ENCODE measurements at regions not wholly inside any gene's neighbourhood (a gene's known extent, or its start where the extent isn't known, plus 50 kb on each side); places are given as distances from the start of the nearest gene placed in this dataset.

- TF ChIP-seq CTCF (IDR thresholded peaks at IDR 0.05; ENCODE audit: insufficient read depth, low read length): no peak
- DNase-seq (ENCODE audit: low read depth): no peak
- H3K4me3 ChIP-seq (ENCODE audit: low read depth, low read length): no peak overlapping the region
Observed at GRCh38 chr7:81420526-81421226, 349.2 kb downstream of the HGF start.

GRCh38 chr7:81419731-81420130 lies 350.1 kb downstream of the HGF start:
- no peak overlapping the region for H3K4me3 ChIP-seq (ENCODE audit: low read depth, low read length)

GRCh38 chr7:81416659-81417058 lies 353.2 kb downstream of the HGF start:
- H3K4me3 ChIP-seq (ENCODE audit: low read depth, low read length): no peak overlapping the region
- DNase-seq (ENCODE audit: low read depth): no peak
- TF ChIP-seq CTCF (IDR thresholded peaks at IDR 0.05; ENCODE audit: insufficient read depth, low read length): no peak

More at GRCh38 chr7:81419731-81420130, 350.1 kb downstream of the HGF start:
- TF ChIP-seq CTCF (IDR thresholded peaks at IDR 0.05; ENCODE audit: insufficient read depth, low read length): no peak
- no peak for DNase-seq (ENCODE audit: low read depth)

- DNase-seq (ENCODE audit: low read depth): peak; percentile 27
- TF ChIP-seq CTCF (IDR thresholded peaks at IDR 0.05; ENCODE audit: insufficient read depth, low read length): no peak
Observed at GRCh38 chr7:81415181-81415580, 354.7 kb downstream of the HGF start.

GRCh38 chr7:81414411-81414810 lies 355.4 kb downstream of the HGF start:
- no peak for TF ChIP-seq CTCF (IDR thresholded peaks at IDR 0.05; ENCODE audit: insufficient read depth, low read length)
- DNase-seq (ENCODE audit: low read depth): no peak
- no peak overlapping the region for H3K4me3 ChIP-seq (ENCODE audit: low read depth, low read length)

More at GRCh38 chr7:81415181-81415580, 354.7 kb downstream of the HGF start:
- no peak overlapping the region for H3K4me3 ChIP-seq (ENCODE audit: low read depth, low read length)

- DNase-seq (ENCODE audit: low read depth): no peak
- TF ChIP-seq CTCF (IDR thresholded peaks at IDR 0.05; ENCODE audit: insufficient read depth, low read length): no peak
- H3K4me3 ChIP-seq (ENCODE audit: low read depth, low read length): no peak overlapping the region
Observed at GRCh38 chr7:81410471-81411117, 359.3 kb downstream of the HGF start.
